HL-60 (cell line): ENCODE measurements at regions not wholly inside any gene's neighbourhood (a gene's known extent, or its start where the extent isn't known, plus 50 kb on each side); places are given as distances from the start of the nearest gene placed in this dataset.

Experiments used
- DNase-seq, 2 experiments: peaks; one replicate each; pipeline ENCODE4 v3.0.0-alpha.2; 2010 to 2020; ENCODE audit warnings: low read depth in 1 of 2, low spot score in 1 of 2
- H3K27ac ChIP-seq: fragments of 250-450 bp; sonication (Bioruptor Pico); replicated peaks from 2 replicates; pipeline ENCODE4 v1.5.1; 2020; ENCODE audit warnings: mild to moderate bottlenecking, moderate library complexity
- H3K27me3 ChIP-seq: fragments of 250-450 bp; sonication (Bioruptor Pico); 2 replicates; pipeline ENCODE4 v1.5.1; 2021; ENCODE audit warnings: mild to moderate bottlenecking, moderate library complexity; ENCODE audit not compliant: insufficient read depth, poor library complexity, severe bottlenecking
- H3K4me3 ChIP-seq: replicated peaks from 2 replicates; pipeline ENCODE4 v1.5.1; 2011; ENCODE audit warnings: mild to moderate bottlenecking, control low read depth, low read length; ENCODE audit not compliant: insufficient read depth
- CTCF ChIP-seq: IDR thresholded peaks from one replicate; pipeline ENCODE4 v1.5.1; 2011; ENCODE audit warnings: low read length, control low read depth, inconsistent platforms; ENCODE audit not compliant: insufficient read depth
- GABPA ChIP-seq: IDR thresholded peaks from 2 replicates; pipeline ENCODE4 v1.6.1; 2012; ENCODE audit warnings: low read depth
- POLR2AphosphoS5 ChIP-seq: IDR thresholded peaks from 2 replicates; pipeline ENCODE4 v1.6.1; 2012; ENCODE audit warnings: low read depth
- REST ChIP-seq: IDR thresholded peaks from 2 replicates; pipeline ENCODE4 v1.6.1; 2012; ENCODE audit warnings: low read depth; ENCODE audit not compliant: insufficient replicate concordance
- SPI1 ChIP-seq: IDR thresholded peaks from 2 replicates; pipeline ENCODE4 v1.6.1; 2012; ENCODE audit warnings: low read depth, mild to moderate bottlenecking, borderline replicate concordance

- H3K27me3 ChIP-seq = peaks cover 7% of the 10 kb centered on the region
- TF ChIP-seq GABPA (no peak), SPI1 (no peak), POLR2AphosphoS5 (no peak), CTCF (no peak), REST (no peak)
- no peak for DNase-seq
- no peak overlapping the region for H3K4me3 ChIP-seq
- H3K27ac ChIP-seq = no peak overlapping the region
These were observed 88.3 kb downstream of the KLF15 start for GRCh38 chr3:126268866-126269265.

GRCh38 chr3:126267976-126268615 lies 87.7 kb upstream of the ALDH1L1 start:
- Histone ChIP-seq H3K27me3 (peaks cover 7% of the 10 kb centered on the region), H3K4me3 (no peak overlapping the region), H3K27ac (no peak overlapping the region)
- TF ChIP-seq CTCF = no peak
- TF ChIP-seq REST = no peak
- TF ChIP-seq SPI1 = no peak
- TF ChIP-seq POLR2AphosphoS5 = no peak
- no peak for TF ChIP-seq GABPA
- DNase-seq = no peak

GRCh38 chr3:126267169-126267975 lies 87.0 kb upstream of the ALDH1L1 start:
- peak; percentile 36 to 62 for DNase-seq
- H3K27ac ChIP-seq = no peak overlapping the region
- TF ChIP-seq REST = no peak
- no peak for TF ChIP-seq GABPA
- TF ChIP-seq CTCF = no peak
- TF ChIP-seq POLR2AphosphoS5 = no peak
- TF ChIP-seq SPI1 = no peak
- peaks cover 7% of the 10 kb centered on the region for H3K27me3 ChIP-seq
- peak overlapping the region; percentile 21 for H3K4me3 ChIP-seq
